A549 (cell line): ENCODE measurements at regions not wholly inside any gene's neighbourhood (a gene's known extent, or its start where the extent isn't known, plus 50 kb on each side); places are given as distances from the start of the nearest gene placed in this dataset.
A peak's percentile ranks its signal among the peaks of the same experiment; 100 is the strongest.

Source experiments
- ATAC-seq, 2 experiments: fragments of 200-7000 bp in 1 of 2; fragments of >200 bp in 1 of 2; cut with Nextera tagmentation in 1 of 2; cut with Tn5 transposase in 1 of 2; 3 replicates each; pipeline versions ENCODE4 v1.8.0 to v1.9.1; 2018 to 2020; ENCODE audit warnings: mild to moderate bottlenecking in 1 of 2, moderate library complexity in 1 of 2
- CTCF ChIA-PET: fragments of 300-600 bp; sonication (Branson Sonifier 250); formaldehyde crosslinking; extraction: SDS; loops from one replicate; lab custom pipeline; 2021; ENCODE audit warnings: antibody characterized with exemption, inconsistent platforms; lab: Yijun Ruan, JAX
- POLR2A ChIA-PET: fragments of 350-600 bp; formaldehyde crosslinking; extraction: SDS; loops from one replicate; lab custom pipeline; 2021; ENCODE audit warnings: antibody characterized with exemption, inconsistent platforms; lab: Yijun Ruan, JAX
- DNase-seq, 2 experiments: peaks; one replicate each; pipeline versions ENCODE4 v3.0.0 to v3.0.0-alpha.2; 2011 to 2016; ENCODE audit warnings: low read depth in 1 of 2, low spot score in 1 of 2
- FAIRE-seq: peaks from 2 replicates; lab custom pipeline; 2011; peaks lifted over from hg19 to GRCh38; lab: Jason Lieb, UNC
- H3K27ac ChIP-seq, 2 experiments: fragments of >200 bp; sonication (Bioruptor Twin); formaldehyde crosslinking; 3 replicates each; pipeline ENCODE4 v1.5.1; 2016 to 2017
- H3K4me1 ChIP-seq: fragments of >200 bp; sonication (Bioruptor Twin); formaldehyde crosslinking; 3 replicates; pipeline ENCODE4 v1.6.1; 2016
- H3K4me2 ChIP-seq: fragments of >200 bp; sonication (Bioruptor Twin); formaldehyde crosslinking; 3 replicates; pipeline ENCODE4 v1.6.1; 2016
- H3K4me3 ChIP-seq: fragments of >200 bp; sonication (Bioruptor Twin); formaldehyde crosslinking; 3 replicates; pipeline ENCODE4 v1.5.1; 2016
- H3K9me3 ChIP-seq: fragments of >200 bp; sonication (Bioruptor Twin); formaldehyde crosslinking; 3 replicates; pipeline ENCODE4 v1.6.1; 2016
- BCL3 ChIP-seq: fragments of >200 bp; sonication (Bioruptor Twin); formaldehyde crosslinking; IDR thresholded peaks from 3 replicates; pipeline ENCODE4 v1.6.1; 2016
- CEBPB ChIP-seq, 2 experiments: fragments of >200 bp in 1 of 2; sonication (Bioruptor Twin) in 1 of 2; formaldehyde crosslinking in 1 of 2; IDR thresholded peaks; 2 replicates each; pipeline ENCODE4 v1.6.1; 2012 to 2016
- CTCF ChIP-seq: fragments of >200 bp; sonication (Bioruptor Twin); formaldehyde crosslinking; IDR thresholded peaks from 3 replicates; pipeline ENCODE4 v1.5.1; 2016
- EP300 ChIP-seq, 2 experiments: fragments of >200 bp; sonication (Bioruptor Twin); formaldehyde crosslinking; IDR thresholded peaks; 2 replicates in 1 of 2; 3 replicates in 1 of 2; pipeline ENCODE4 v1.6.1; 2016 to 2017
- ESRRA ChIP-seq: fragments of 150-350 bp; IDR thresholded peaks from 2 replicates; pipeline ENCODE4 v1.6.1; 2014; ENCODE audit warnings: mild to moderate bottlenecking, low read length, borderline replicate concordance
- FOSL2 ChIP-seq, 2 experiments: fragments of 450-650 bp in 1 of 2; fragments of >200 bp in 1 of 2; sonication (Bioruptor Twin) in 1 of 2; formaldehyde crosslinking; IDR thresholded peaks; 2 replicates each; pipeline versions ENCODE4 v1.5.0 to v1.6.1; 2016 to 2020; ENCODE audit warnings: mild to moderate bottlenecking in 1 of 2, moderate library complexity in 1 of 2
- FOXS1 ChIP-seq: fragments of 250-450 bp; sonication (Bioruptor Pico); IDR thresholded peaks from 2 replicates; pipeline ENCODE4 v1.5.0; 2020; ENCODE audit warnings: mild to moderate bottlenecking, moderate library complexity
- GATA3 ChIP-seq: IDR thresholded peaks from 2 replicates; pipeline ENCODE4 v1.6.1; 2012; ENCODE audit warnings: borderline replicate concordance
- HOXB5 ChIP-seq: fragments of 250-450 bp; sonication (Bioruptor Pico); IDR thresholded peaks from 2 replicates; pipeline ENCODE4 v1.5.0; 2020; ENCODE audit warnings: mild to moderate bottlenecking, moderate library complexity
- KDM1A ChIP-seq: fragments of 200-600 bp; sonication (generic); IDR thresholded peaks from 2 replicates; pipeline ENCODE4 v1.6.1; 2016; ENCODE audit warnings: low read depth, mild to moderate bottlenecking
- KDM5A ChIP-seq: fragments of 200-600 bp; sonication (generic); IDR thresholded peaks from 2 replicates; pipeline ENCODE4 v1.6.1; 2016; ENCODE audit warnings: antibody characterized with exemption, mild to moderate bottlenecking
- MAFK ChIP-seq: fragments of 450-650 bp; IDR thresholded peaks from 2 replicates; pipeline ENCODE4 v1.6.1; 2014; ENCODE audit not compliant: partially characterized antibody
- MAX ChIP-seq: IDR thresholded peaks from 2 replicates; pipeline ENCODE4 v1.6.1; 2012
- MYC ChIP-seq: IDR thresholded peaks from 2 replicates; pipeline ENCODE4 v1.6.1; 2012; ENCODE audit warnings: mild to moderate bottlenecking, inconsistent platforms, low read length, improper control_type of control experiment, borderline replicate concordance
- RAD21 ChIP-seq, 2 experiments: fragments of >200 bp in 1 of 2; sonication (Bioruptor Twin) in 1 of 2; formaldehyde crosslinking in 1 of 2; IDR thresholded peaks in 1 of 2; conservative IDR thresholded peaks in 1 of 2; 2 replicates in 1 of 2; 3 replicates in 1 of 2; pipeline ENCODE4 v1.6.1; 2012 to 2018; ENCODE audit warnings: inconsistent platforms in 1 of 2
- RARB ChIP-seq: fragments of 250-450 bp; sonication (Bioruptor Pico); IDR thresholded peaks from 2 replicates; pipeline ENCODE4 v1.8.0; 2021; ENCODE audit warnings: mild to moderate bottlenecking, moderate library complexity
- TFCP2L1 ChIP-seq: fragments of 250-450 bp; sonication (Bioruptor Pico); IDR thresholded peaks from 2 replicates; pipeline ENCODE4 v1.5.0; 2021; ENCODE audit warnings: mild to moderate bottlenecking
- USF2 ChIP-seq: fragments of 450-650 bp; IDR thresholded peaks from 2 replicates; pipeline ENCODE4 v1.6.1; 2014; ENCODE audit warnings: antibody characterized with exemption
- ZNF302 ChIP-seq: fragments of 250-450 bp; sonication (Bioruptor Pico); IDR thresholded peaks from 2 replicates; pipeline ENCODE4 v1.9.0; 2021; ENCODE audit warnings: inconsistent platforms, mild to moderate bottlenecking, moderate library complexity
- WGBS: methylation state at CpG from one replicate; pipeline ENCODE4 v1.1.6; 2017; ENCODE audit errors: missing lambda C conversion rate; 5-methylcytosine and 5-hydroxymethylcytosine counted together
- TF ChIP-seq, protein P1 (sequence below): IDR thresholded peaks from 2 replicates; pipeline ENCODE4 v1.6.1; 2012; ENCODE audit warnings: low read depth, borderline replicate concordance

DNA sequence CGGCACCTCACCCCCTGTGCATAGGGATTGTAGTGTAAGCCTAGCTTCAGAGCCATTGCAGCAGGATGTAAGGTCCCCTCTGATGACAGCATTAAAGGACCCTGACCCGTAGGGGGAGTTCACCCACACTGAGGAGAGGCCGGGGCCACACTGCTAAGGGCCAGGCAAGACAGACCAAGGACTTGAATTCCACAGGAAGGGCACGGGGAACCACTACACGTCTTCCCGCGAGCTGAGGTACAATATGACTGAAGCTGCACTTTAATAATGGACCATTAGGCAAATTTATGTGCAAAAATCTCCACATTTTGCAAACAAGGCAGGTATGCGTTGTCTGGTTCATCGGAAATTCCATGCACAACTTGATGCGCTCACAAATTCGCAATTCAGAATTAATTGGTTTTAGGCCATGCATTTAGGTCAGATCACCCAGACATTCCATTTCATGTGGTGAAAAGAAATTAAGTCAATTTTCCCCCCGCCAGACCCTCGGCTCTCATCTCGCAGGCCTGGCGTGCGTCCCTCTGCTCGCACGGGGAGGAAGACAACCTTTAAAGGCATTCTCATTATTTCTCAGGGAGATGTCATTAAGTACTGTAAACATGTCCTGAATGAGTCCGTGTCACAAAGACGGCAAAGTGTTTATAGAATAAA, 111.8 kb downstream of the FOXA2 start:
- TF ChIP-seq RARB (no peak), CTCF (no peak)
- peaks cover 30% of the 10 kb centered on the region for H3K4me1 ChIP-seq
- POLR2A ChIA-PET: no interaction called here
- H3K4me3 ChIP-seq: no peak overlapping the region
- H3K9me3 ChIP-seq: no peaks in the 10 kb centered on the region
- H3K4me2 ChIP-seq: no peak overlapping the region
- CTCF ChIA-PET: interaction anchor here (0.8 to 3.5 kb wide), 4 partner anchors 11 to 85 kb away, joined by 3 to 17 read pairs (median 8); no protein-coding TSS in a partner anchor
- FAIRE-seq (no peak), ATAC-seq (no peak), DNase-seq (peak in 1 of 2 experiments; percentile 26)
- 93% methylated on average over 20 of the region's 20 CpGs for WGBS
- peak overlapping the region in 1 of 2 experiments; percentile 31; a peak in 1 of 6 replicates for H3K27ac ChIP-seq

DNA sequence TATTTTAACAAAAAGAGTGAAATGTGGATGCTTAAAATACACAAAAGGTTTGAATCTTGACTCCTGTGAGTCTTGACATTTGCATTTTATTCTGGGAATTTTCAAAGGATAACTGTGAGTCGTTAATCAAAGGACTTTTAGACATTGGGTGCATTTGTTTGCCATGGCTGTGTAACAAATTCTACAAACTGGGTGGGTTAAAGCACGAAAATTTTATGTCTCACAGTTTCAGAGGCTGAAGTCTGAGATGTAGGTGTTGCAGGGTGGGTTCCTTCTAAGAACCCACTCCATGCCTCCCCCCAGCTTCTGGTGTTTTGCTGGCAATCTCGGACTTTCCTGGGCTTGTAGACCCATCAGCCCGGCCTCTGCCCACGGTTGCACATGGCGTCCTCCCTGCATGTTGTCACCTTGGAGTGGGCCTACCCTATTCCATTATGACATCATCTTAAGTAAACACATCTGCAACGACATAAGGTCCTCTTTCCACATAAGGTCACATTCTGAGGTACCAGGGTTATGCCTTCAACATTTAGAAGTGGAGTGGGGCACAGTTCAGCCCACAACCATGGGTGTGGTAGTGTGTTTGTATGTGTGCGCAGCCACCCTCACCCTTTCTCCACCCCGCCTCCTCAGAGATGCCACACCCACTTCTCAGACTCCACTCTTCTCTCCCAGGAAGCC, 113.1 kb downstream of the FOXA2 start:
- CTCF ChIA-PET: interaction anchor here (0.8 to 3.5 kb wide), 3 partner anchors 12 to 115 kb away, joined by 4 to 17 read pairs (median 4); no protein-coding TSS in a partner anchor
- POLR2A ChIA-PET: interaction anchor here (0.6 kb wide), 1 partner anchor 18 kb away, joined by 3 read pairs; no protein-coding TSS in a partner anchor
- Histone ChIP-seq H3K9me3 (no peaks in the 10 kb centered on the region), H3K4me3 (no peak overlapping the region; the same call in 2 of the 3 replicates), H3K27ac (peak overlapping the region; percentile 65 to 80), H3K4me2 (peak overlapping the region; percentile 57), H3K4me1 (peaks cover 38% of the 10 kb centered on the region)
- ATAC-seq (peak; percentile 70 to 78), DNase-seq (peak; percentile 56 to 93), FAIRE-seq (peak; percentile 39)
- WGBS: 41% methylated on average over 9 of the region's 9 CpGs
- TF ChIP-seq FOXS1: peak; percentile 67; the same call in 1 of the 2 replicates
- no peak for TF ChIP-seq BCL3
- TF ChIP-seq, protein P1, sequence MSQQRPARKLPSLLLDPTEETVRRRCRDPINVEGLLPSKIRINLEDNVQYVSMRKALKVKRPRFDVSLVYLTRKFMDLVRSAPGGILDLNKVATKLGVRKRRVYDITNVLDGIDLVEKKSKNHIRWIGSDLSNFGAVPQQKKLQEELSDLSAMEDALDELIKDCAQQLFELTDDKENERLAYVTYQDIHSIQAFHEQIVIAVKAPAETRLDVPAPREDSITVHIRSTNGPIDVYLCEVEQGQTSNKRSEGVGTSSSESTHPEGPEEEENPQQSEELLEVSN: no peak
- TF ChIP-seq MAFK: no peak
- no peak for TF ChIP-seq KDM5A
- peak in 1 of 2 experiments; percentile 11; a peak in 1 of 5 replicates for TF ChIP-seq RAD21 (conservative IDR thresholded peaks at IDR 0.05 in 1 of 2, IDR thresholded peaks at IDR 0.05 in 1 of 2)
- TF ChIP-seq MYC: no peak
- TF ChIP-seq HOXB5 (CRISPR knock-in tag): peak; percentile 37; the same call in 1 of the 2 replicates
- no peak for TF ChIP-seq KDM1A
- TF ChIP-seq GATA3: peak; percentile 28; the same call in 1 of the 2 replicates
- TF ChIP-seq ZNF302 (CRISPR knock-in tag): 0 out of 2 replicates have a peak, but pooled peaks have one; percentile 11
- peak; percentile 65 for TF ChIP-seq MAX
- TF ChIP-seq TFCP2L1 (CRISPR knock-in tag): no peak
- 0 out of 4 replicates have a peak, but pooled peaks of 1 of the 2 experiments have one; percentile 43 for TF ChIP-seq CEBPB (IDR thresholded peaks at IDR 0.05)
- TF ChIP-seq FOSL2 (IDR thresholded peaks at IDR 0.05): no peak
- peak; percentile 48 for TF ChIP-seq FOSL2 (CRISPR knock-in tag; IDR thresholded peaks at IDR 0.05)
- no peak for TF ChIP-seq ESRRA
- 0 out of 5 replicates have a peak, but pooled peaks of 1 of the 2 experiments have one; percentile 23 for TF ChIP-seq EP300 (IDR thresholded peaks at IDR 0.05)
- no peak for TF ChIP-seq USF2
